ENCODE measurements at regions not wholly inside any gene's neighbourhood (a gene's known extent, or its start where the extent isn't known, plus 50 kb on each side); places are given as distances from the start of the nearest gene placed in this dataset.

DNA sequence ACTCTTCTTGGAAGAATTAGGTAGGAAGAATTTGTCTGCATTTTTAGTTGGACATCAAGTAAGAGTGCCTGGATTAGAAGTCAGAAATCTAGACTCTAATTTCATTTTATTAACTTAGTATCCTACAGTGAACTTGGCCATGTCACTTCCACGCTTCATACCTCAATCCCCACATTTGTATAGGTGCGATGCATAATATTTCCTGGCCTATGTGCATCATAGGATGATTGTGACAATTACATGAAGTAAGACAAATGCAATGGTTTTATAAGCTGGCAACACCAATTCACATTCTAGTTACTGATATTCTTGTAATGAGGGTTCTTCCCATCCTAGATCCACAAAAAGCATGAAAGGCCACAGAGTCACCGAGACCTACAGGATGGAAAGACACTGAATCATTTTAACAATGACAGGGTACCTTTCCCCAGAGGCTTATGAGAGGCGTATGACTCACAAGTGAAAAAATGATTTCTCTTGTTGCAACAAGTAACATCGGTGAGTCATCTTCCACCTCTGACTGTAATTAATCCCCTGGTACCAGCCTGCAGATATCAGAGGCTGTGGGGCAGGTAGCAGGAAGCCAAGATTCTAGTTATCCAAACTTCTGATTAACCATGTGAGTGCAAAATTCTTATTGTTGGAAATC, 56.0 kb upstream of the OR5AK2 start:
- peak; percentile 9 for DNase-seq

DNA sequence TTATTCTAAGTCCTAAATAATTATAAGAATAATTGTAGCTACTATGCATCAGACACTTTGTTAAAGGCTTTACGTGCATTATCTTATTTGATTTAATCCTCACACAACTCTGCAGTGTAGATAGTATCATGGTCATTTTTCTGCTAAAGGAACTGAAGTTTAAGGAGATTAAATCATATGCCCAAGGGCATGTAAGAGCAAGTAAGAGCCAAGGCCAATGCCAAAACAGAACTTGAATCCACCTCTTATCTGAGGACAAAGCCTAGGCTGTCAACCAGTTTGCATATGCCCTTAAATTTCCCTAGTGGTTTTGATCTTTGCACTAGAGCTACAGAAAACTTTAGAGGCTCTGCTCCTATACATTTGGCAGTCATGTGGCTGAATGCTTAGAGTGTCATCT, 65.6 kb upstream of the OR5AK2 start:
- no peak for DNase-seq

DNA sequence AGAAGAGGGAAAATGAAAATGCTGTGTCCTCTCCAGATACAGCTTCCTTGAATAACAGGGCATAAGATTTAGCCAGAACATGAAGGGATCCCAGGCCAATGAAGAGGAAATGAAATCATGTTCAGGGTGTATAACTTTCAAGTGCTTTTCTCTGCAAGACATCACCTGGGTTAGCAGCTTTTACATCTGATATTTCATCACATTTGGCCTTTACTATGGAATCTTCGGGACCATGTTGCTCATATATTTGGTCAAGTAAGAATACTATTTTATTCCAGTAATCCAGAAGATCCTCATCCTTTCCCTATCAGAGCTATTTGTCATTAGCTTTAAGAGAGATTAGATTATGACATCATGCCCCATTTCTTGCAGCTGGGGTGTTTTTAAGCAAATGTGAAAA, 66.3 kb upstream of the OR5AK2 start:
- no peak for DNase-seq

DNA sequence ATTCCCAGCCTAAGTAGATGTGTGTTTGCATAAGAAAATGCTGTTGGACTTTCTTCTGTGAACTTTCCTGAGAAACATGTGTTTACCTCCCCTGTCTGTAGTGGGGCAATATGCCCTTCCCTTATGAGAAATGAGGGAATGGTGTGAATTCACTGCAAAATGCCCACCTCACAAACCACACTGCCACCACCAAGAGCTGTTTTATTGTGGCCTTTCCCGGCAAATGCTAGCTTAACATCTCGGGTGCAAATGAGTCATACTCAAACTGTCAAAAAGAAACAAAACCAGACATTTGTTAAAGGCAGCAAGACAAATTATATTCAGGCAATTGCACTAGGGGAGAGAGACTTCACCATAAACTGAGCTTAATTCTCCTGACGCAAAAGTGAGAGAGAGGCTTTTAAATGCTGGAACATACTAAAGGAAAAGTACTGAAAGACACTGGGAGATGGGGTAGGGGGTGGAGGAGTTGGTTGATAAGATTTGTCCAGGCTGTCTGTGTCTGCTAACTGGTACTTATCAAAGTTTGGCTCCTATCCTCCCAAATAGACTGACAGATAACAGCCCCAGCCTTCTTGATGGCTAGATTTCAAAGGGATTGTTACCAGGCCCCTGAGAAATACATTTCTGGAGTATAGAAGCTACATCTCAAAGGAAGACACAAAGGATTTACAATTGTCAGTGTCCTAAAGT, 70.9 kb upstream of the OR5AK2 start:
- no peak for DNase-seq

DNA sequence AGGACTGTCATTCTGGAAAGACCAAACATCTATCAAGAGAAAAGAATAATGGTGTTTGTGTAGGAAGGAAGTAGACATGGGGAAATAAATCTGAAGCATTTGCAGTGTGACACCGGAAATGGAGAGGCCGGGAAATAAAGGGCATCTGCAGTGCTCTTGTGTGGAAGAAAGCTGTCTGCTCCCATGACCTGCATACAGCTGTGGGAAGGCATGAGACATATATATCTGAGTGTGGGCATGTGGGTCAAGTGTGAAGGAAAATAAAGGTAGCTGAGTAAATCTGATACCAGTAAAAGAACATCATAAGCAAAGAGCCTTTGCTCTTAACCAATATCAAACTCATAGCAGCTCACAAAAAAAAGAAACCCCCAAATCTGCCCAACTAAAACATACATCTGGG, 72.1 kb upstream of the OR5AK2 start:
- no peak for DNase-seq

DNA sequence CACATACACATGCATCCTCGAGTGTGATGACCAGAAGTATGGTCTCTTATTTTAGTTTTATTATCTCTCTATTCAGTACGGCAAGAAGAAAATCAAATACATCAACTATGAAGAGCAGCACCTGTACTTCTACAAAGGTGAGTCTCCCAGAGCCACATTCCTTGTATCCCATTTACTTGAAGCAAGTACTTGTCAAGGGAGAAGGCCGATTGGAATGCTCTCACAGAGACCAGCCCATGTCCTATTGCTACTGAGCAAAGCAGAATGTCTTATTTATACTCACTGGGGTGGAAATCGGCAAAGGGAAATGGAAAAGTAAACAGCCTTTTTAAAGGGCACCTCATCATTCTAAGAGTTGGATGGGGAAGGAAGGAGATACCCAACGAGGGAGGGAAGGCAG, 72.6 kb upstream of the OR5AK2 start:
- DNase-seq, result no peak

DNA sequence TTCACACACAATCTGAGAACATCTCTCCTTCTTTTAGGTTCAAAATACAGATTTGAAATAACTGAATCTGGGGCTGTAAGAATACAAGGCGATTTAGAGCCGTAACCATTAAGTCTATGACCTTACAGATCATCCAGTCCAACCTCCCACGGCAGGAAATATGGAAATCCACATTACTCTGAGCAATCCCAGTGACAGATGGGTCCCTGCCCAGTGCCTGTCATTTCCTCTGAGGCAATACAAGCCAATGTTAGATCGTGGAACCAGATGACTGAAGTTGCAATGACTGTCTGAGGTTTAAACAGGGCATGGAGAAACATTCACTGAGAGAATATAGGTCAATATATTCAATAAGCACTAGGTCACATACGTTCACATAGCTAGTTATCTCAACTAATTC, 77.4 kb upstream of the OR5AK2 start:
- DNase-seq, result no peak

DNA sequence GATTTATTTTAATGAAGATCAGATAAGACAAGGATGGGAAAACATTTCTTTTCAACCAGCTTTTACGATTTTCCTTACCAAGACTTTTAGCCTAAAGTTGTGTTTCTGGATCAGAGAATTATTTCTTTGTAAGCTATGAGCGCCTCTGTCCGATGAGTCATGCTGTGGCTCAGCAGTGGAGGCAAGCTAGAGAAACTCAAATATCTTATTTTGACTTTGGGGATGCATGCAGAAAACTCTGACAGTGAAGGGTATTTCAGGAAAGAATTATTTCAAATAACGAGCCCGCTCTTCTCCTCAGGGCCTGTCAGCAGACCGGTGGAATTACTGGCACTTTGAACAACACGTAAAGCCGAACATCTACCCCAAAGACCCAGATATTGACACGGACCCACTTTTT, 77.9 kb upstream of the OR5AK2 start:
- DNase-seq, result no peak

DNA sequence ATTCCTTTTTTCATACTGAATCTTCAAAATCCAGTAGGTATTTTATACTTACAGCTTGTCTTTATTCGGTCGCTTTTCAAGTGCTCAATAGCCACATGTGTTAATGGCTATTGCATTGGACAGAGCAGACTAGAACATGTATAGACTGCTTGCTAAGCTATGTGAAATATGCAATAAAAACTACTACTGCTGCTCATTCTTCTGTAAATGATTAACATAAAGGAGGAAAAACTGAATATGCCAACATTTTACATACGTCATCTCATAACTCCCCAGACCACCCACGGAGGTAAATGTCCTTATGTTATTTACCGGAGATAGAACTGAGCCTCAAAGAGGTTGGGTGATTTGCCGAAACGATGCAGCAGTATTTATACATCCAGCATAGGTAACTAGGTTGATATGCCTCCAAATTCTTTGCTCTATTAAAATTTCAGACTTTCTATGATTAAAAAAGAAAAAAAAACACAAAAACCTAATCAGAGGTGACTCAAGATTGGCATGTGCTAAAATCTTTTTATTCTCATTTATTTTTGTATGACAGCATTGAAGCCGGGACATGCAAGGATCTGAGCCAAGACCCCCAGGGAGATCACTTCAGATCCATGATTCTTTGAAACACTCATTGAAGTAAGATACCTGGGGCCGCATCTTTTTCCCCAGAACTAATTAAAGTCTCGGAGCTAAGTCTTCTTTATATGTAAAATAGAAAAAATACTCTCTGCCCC, 78.5 kb upstream of the OR5AK2 start:
- no peak for DNase-seq

DNA sequence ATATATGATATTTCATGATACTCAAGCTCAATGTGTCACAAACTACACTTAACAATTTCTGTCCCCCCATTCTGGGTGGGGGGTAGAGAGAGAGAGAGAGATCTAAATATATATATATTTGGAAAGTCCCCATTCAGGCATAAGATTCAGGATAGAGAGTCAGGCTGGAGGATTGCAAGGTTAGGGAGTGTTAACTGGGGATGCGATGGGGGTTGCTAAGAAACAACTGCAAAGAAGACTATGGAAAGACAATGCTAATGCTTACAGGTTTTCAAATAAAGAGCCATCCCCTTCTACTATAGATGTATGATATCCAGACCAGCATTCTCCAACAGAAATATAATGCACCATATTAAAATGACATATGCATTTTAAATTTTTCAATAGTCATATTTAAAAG, 79.2 kb upstream of the OR5AK2 start:
- no peak for DNase-seq

DNA sequence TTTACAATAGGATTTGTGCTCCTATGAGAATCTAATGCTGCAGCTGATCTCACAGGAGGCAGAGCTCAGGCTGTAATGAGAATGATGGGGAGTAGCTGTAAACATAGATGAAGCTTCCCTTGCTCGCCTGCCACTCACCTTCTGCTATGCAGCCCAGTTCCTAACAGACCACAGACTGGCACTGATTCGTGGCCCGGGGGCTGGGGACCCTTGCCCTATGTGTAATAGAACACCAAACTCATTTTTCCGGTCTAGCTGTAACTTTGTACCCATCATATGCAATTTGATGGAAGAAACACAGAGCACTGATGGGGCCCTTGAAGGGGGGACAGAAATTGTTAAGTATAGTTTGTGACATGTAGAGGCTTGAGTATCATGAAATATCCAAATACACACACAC, 79.6 kb upstream of the OR5AK2 start:
- DNase-seq, result no peak

DNA sequence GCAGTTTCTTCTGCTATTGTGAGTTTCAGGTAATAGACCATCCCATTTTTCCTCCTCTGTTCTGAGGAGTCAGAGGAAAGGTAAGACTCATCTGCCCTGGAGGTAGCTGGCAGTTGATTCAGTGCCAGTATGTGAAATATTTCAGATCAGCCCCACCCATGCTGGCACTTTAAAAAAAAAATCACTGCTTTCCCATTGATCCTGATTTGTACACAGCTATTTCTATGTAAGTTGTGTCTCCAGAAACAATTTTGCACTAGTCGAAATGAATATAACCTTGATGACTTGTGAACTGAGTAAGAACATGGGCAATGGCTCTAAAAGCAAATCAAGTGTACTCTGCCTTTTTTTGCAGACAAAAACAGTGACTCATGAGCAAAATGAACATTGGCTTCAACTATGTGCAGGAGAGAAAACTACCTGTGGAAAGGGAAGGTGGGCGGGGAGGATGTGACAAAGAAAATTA, 82.0 kb upstream of the OR5AK2 start:
- no peak for DNase-seq

DNA sequence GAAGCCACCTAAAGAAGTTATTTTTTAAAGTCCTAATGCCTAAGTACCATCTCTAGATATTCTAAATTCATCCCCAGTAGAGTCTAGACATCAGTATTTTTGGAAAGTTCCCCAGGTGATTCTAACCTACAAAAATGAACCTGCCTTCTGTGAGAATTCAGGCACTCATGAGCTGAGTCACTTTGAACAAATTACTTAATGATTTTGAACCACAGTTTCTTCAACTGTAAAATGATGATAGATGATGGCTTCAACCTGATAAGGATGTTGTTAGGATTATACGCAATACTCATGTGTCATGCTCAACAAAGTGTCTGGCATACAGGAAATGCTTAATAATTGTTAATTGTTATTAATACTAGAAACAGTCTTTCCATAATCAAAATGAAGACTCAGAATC, 82.8 kb upstream of the OR5AK2 start:
- DNase-seq, result no peak

DNA sequence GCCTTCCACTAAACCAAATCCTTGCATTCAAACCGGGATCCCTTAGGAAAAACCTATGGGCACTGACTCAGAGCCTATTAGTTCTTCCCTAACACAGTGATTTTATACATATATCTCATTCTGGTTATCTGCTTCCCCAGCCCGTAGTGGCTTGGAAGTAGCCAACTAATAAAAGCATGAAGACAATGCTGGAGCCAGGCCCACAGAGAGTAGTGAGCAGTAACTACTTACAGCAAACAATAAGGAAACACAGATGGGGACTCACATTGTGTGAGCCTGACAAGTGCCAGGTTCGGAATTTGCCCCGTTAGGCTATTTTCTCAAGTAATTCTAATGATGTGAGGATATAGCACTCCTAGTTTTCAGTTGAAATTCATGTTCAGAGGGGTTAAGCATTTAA, 83.3 kb upstream of the OR5AK2 start:
- DNase-seq, result no peak

DNA sequence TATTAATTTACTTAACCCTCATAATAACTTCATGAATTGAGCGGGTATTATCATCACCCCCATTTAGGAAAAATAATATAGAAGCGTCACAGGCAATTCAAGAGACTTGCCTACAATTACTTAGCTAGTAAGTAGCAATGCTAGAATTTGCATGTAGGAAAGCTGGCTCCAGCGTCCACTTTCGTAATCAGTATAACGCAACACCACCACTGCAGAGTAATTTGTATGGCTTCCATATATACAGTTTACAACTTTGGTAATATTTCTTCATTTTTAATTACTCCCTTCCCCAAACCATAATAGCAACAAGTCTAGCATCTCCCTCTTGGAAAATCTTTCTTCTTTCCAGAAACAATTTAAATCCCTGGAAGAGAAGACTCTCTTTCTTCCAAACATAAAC, 89.9 kb upstream of the OR5AK2 start:
- DNase-seq, result no peak

DNA sequence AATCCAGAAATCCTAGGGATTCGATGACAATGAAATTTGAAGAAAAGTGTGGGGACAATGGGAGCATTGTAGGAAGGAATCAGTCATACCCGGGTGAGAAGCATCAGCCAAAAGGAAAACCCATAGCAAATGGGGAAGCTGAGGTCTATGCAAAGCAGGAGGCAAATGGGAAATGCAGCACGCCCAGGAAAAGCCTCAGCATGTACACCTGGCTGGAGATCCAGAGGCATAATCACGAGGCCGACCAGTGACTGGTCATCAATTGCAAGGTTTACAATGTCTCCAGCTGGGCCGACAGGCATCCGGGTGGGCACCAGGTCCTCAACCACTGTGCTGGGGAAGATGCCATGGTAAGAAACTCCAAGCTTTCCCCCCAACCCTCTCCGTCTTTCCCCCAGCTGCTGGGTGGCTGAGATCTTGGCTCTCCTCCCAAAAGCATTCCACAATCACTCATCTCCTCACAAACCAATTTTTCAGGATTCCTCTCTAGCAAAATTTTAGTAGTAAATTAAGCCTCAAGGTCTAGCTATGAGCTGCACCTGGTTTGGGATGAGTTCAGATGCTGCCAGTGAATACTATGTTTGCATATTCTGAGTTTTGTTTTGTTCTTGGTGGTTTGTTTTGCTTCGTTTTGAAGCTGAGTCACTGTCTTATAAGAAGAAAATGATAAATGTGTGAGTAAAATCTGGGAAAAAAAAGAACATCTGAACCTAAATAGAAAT, 98.0 kb upstream of the OR5AK2 start:
- DNase-seq, result no peak

DNA sequence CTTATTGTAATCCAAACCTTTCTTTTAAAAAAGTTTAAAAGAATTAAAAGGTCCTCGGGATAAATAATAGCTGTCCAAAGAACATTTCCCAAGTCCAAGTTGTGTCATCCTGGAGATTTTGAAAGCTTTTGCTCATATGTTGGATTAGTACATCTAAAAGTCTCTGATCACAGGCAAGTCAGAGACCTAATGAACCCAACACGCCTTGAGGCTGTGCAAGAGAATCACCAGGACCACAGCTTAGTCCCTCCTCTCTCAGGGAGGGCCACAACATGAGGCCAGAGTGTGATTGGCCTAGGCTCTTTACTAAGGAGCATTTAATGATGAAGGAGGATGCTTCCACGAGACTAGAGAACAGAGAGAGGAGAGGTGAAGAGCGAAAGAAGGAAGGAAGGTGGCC, 98.7 kb upstream of the OR5AK2 start:
- no peak for DNase-seq

DNA sequence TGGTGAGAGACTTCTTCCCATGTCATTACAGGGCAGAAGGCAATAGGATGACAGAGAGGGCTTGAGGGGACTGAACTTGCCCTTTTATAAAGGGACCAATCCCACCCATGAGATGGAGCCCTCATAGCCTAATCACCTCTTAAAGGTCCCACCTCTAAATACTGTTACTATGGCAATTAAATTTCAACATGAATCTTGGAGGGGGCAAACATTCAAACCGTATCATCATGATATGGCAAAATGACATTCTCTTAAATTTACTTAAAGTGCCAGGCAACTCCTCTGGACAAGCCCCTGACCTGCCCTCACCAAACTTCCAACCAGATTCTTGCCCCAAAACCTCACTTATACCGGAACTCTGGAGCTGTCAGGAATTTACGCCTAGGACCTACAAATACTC, 100.8 kb upstream of the OR5AK2 start:
- no peak for DNase-seq

DNA sequence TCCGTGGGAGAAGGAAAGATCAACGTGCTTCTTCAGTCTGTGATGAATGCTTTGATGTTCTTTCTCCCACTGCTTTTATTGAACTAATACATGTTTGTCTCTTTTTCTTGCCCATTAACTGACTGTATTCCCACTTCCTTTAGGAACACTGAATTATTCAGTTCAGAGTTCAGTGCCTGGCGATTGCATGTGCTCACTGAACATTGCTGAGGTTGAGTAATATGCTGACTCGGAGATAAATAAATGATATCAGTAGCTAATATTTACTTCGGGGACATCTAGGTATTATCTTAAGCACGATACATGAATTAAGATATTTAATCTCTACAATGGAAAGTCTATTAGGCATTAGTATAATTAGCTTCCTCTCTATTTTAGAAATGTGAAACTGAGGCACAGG, 102.3 kb upstream of the OR5AK2 start:
- DNase-seq, result no peak

DNA sequence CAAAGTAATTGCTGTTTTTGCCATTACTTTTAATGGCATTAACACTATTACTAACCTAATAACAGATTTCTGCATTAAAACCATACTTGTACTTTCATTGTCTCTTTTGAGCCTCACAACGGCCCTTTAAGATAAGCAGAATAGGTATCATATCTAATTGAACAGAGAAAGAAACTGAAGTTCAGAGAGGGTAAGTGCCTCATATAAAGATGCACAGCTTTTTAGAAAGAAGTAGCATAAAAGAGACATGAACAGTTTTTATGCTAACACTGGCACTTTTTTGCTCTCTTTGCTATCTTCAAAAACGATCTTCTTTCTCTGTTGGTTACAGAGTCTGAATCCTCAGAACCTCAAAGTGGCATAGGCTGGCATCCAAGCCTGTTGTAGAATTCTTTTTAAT, 102.9 kb upstream of the OR5AK2 start:
- no peak for DNase-seq

DNA sequence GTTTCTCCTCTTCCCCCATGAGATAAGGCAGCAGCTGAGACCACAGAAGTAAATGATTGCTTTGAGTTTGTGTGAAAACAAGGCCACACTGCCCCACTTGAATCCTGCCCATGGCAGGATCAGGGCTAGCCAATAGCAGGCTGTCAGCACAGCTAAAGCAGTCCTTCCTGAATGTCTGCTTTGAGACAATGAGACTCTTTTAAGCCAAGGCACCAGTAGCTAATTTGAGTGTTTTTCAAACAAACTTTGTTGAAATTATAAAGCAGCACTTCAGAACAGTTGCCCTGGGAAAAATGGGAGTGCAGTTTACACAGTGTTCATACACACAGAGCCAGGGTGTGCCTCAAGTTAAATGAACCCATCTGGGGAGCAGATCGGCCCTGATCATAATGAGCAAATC, 103.5 kb upstream of the OR5AK2 start:
- DNase-seq, result peak; percentile 18

DNA sequence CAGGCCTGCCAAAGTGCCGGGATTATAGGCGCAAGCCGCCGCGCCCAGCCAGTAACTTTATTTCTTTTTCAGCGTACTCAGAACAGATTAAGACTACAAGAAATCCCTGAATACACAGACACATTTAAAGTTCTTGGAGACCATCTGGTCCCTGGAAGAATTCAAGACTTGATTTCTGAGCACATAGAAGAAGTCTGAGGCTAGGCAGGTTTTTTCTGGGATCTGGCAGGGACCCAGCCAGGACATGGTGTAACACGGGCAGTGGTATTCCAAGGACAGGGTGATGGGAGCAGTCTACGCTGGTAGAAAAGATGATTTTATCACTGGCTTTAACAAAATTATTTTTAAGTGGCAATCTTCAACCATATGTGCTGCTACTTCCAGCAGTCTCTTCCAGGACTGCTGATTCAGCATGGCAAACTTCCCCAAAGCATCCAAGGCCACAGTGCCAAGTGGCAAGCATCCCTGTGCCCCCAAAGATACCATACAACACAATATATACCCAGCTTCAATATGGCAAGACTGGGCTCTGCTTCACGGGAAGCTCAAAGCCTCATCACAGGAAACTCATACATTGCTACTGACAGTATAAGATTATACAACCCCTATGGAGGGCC, 105.2 kb upstream of the OR5AK2 start:
- DNase-seq, result no peak

DNA sequence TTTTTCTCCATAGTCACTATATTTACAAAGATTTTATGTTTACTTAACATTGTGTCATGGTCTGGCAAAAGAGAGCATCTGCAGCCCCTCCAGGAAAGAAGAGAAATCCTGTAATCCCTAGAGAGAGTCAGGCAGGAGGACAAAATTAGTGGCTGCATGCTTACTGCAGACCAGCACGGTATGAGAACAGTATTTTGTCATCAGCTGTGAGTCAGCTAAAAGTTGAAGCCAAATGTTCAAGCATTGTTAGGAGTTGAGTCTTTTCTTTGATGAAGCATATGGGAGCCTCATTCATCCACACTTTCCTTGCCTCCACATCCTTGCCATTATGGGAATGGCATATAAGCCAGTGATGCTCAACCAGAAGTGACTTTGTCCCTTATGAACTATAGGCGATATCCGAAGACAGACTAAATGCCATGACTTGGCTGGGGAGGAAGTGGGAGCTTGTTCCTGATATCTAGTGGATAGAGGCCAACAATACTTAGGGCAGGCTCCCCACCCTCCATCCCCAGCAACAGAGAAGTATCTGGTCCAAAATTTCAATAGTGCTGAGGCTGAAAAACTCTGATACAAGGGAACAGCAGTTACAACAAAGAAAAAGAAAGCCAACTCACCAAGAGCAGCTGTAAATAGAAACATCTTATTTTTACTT, 112.0 kb upstream of the OR5AK2 start:
- no peak for DNase-seq
